PC-3 (cell line): ENCODE measurements at regions not wholly inside any gene's neighbourhood (a gene's known extent, or its start where the extent isn't known, plus 50 kb on each side); places are given as distances from the start of the nearest gene placed in this dataset.

Source experiments
- ATAC-seq: fragments of 200-7000 bp; cut with Tn5 transposase; 2 replicates; pipeline ENCODE4 v1.9.1; 2020; ENCODE audit warnings: mild to moderate bottlenecking, moderate library complexity
- BruUV-seq: library from RNA; stranded (reverse); fragments of 400-500 nt; replicated peaks from 2 replicates; lab custom pipeline; 2021; lab: Mats Ljungman, UMichigan
- CTCF ChIA-PET: fragments of 300-600 bp; sonication (Branson Sonifier 250); formaldehyde crosslinking; loops from one replicate; lab custom pipeline; 2022; ENCODE audit warnings: antibody characterized with exemption; lab: Charles Lee
- POLR2A ChIA-PET: fragments of 300-600 bp; sonication (Branson Sonifier 250); formaldehyde crosslinking; loops from one replicate; lab custom pipeline; 2022; ENCODE audit warnings: antibody characterized with exemption; ENCODE audit not compliant: unreplicated experiment; lab: Charles Lee
- DNase-seq: peaks from one replicate; pipeline ENCODE4 v3.0.0-alpha.2; 2015
- H2AFZ ChIP-seq: fragments of 300-600 bp; sonication (generic); 2 replicates; pipeline ENCODE4 v1.6.0; 2016; ENCODE audit warnings: antibody characterized with exemption, low read length
- H3F3A ChIP-seq: fragments of 300-600 bp; sonication (generic); one replicate; pipeline ENCODE4 v1.6.0; 2017; ENCODE audit warnings: antibody characterized with exemption, low read length, control low read depth, mild to moderate bottlenecking; ENCODE audit not compliant: unreplicated experiment
- H3K27ac ChIP-seq: fragments of 300-600 bp; sonication (generic); 2 replicates; pipeline ENCODE4 v1.5.1; 2016; ENCODE audit warnings: mild to moderate bottlenecking, low read length
- H3K27me3 ChIP-seq: fragments of 300-600 bp; sonication (generic); 2 replicates; pipeline ENCODE4 v1.6.1; 2016; ENCODE audit warnings: low read length, mixed read lengths
- H3K36me3 ChIP-seq: fragments of 300-600 bp; sonication (generic); 2 replicates; pipeline ENCODE4 v1.6.1; 2016; ENCODE audit warnings: low read depth, mixed run types, low read length, mixed read lengths
- H3K4me1 ChIP-seq: fragments of 300-600 bp; sonication (generic); 2 replicates; pipeline ENCODE4 v1.5.1; 2016; ENCODE audit warnings: low read length; ENCODE audit not compliant: insufficient read depth
- H3K4me2 ChIP-seq: fragments of 300-600 bp; sonication (generic); 2 replicates; pipeline ENCODE4 v1.6.0; 2016; ENCODE audit warnings: low read length
- H3K4me3 ChIP-seq: fragments of 300-600 bp; sonication (generic); 2 replicates; pipeline ENCODE4 v1.5.1; 2016; ENCODE audit warnings: mild to moderate bottlenecking, low read length, mixed read lengths
- H3K79me2 ChIP-seq: fragments of 300-600 bp; sonication (generic); 2 replicates; pipeline ENCODE4 v1.6.1; 2017; ENCODE audit warnings: low read length, mixed read lengths
- H3K9ac ChIP-seq: fragments of 300-600 bp; sonication (generic); 2 replicates; pipeline ENCODE4 v1.6.0; 2016; ENCODE audit warnings: mild to moderate bottlenecking, low read length
- H3K9me2 ChIP-seq: fragments of 300-600 bp; sonication (generic); replicated peaks from 2 replicates; pipeline ENCODE4 v1.6.1; 2016; ENCODE audit warnings: mixed run types, low read length, mixed read lengths
- H3K9me3 ChIP-seq: fragments of 300-600 bp; sonication (generic); 2 replicates; pipeline ENCODE4 v1.6.1; 2016; ENCODE audit warnings: low read length, mixed read lengths
- H4K20me1 ChIP-seq: fragments of 300-600 bp; sonication (generic); 2 replicates; pipeline ENCODE4 v1.6.1; 2016; ENCODE audit warnings: low read length, mixed read lengths
- EZH2 ChIP-seq: fragments of 300-600 bp; sonication (generic); IDR thresholded peaks from one replicate; pipeline ENCODE4 v1.6.1; 2017; ENCODE audit warnings: antibody characterized with exemption, mild to moderate bottlenecking, low read length; ENCODE audit not compliant: unreplicated experiment
- EZH2phosphoT487 ChIP-seq: fragments of 300-600 bp; sonication (generic); IDR thresholded peaks from 2 replicates; pipeline ENCODE4 v1.6.1; 2018; ENCODE audit warnings: mild to moderate bottlenecking, antibody characterized with exemption, low read length, borderline replicate concordance
- intact Hi-C: fragments of 100-400 bp; cut with micrococcal nuclease; formaldehyde crosslinking; loops from 2 replicates; pipeline ENCODE4 v1.9.0; 2023
- TF ChIP-seq, protein P1 (sequence below): fragments of 300-600 bp; sonication (generic); conservative IDR thresholded peaks from 2 replicates; pipeline ENCODE4 v1.5.1; 2017; ENCODE audit warnings: antibody characterized with exemption, low read depth, mild to moderate bottlenecking, low read length

- no peaks in the 10 kb centered on the region for H3F3A ChIP-seq
- no peak overlapping the region for H3K4me2 ChIP-seq
- H3K27ac ChIP-seq: no peak overlapping the region
- no peaks in the 10 kb centered on the region for H3K36me3 ChIP-seq
- H3K4me3 ChIP-seq: no peak overlapping the region
- no peak overlapping the region for H2AFZ ChIP-seq
- no peaks in the 10 kb centered on the region for H4K20me1 ChIP-seq
- no peak for ATAC-seq
- no peaks in the 10 kb centered on the region for H3K4me1 ChIP-seq
- CTCF ChIA-PET: no interaction called here
- DNase-seq: no peak
- POLR2A ChIA-PET: no interaction called here
- H3K79me2 ChIP-seq: no peaks in the 10 kb centered on the region
- H3K9ac ChIP-seq: no peak overlapping the region
- no peaks in the 10 kb centered on the region for H3K9me2 ChIP-seq
- BruUV-seq: no TSS peak
- TF ChIP-seq EZH2: no peak
- TF ChIP-seq EZH2phosphoT487: no peak
- TF ChIP-seq, protein P1, sequence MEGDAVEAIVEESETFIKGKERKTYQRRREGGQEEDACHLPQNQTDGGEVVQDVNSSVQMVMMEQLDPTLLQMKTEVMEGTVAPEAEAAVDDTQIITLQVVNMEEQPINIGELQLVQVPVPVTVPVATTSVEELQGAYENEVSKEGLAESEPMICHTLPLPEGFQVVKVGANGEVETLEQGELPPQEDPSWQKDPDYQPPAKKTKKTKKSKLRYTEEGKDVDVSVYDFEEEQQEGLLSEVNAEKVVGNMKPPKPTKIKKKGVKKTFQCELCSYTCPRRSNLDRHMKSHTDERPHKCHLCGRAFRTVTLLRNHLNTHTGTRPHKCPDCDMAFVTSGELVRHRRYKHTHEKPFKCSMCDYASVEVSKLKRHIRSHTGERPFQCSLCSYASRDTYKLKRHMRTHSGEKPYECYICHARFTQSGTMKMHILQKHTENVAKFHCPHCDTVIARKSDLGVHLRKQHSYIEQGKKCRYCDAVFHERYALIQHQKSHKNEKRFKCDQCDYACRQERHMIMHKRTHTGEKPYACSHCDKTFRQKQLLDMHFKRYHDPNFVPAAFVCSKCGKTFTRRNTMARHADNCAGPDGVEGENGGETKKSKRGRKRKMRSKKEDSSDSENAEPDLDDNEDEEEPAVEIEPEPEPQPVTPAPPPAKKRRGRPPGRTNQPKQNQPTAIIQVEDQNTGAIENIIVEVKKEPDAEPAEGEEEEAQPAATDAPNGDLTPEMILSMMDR: no peak
- no peaks in the 10 kb centered on the region for H3K9me3 ChIP-seq
- intact Hi-C loops: no loop called here
- H3K27me3 ChIP-seq: no peaks in the 10 kb centered on the region; the same call in 1 of the 2 replicates
Observed at GRCh38 chr1:30475201-30475600, 248.2 kb downstream of the MATN1 start.

- BruUV-seq: no TSS peak
Observed at GRCh38 chr1:30474818-30475200, 248.6 kb downstream of the MATN1 start.

More at GRCh38 chr1:30474818-30475200, 248.6 kb downstream of the MATN1 start:
- H3K36me3 ChIP-seq: no peaks in the 10 kb centered on the region
- H2AFZ ChIP-seq: no peak overlapping the region
- H3K9me3 ChIP-seq: no peaks in the 10 kb centered on the region
- no peak overlapping the region for H3K4me3 ChIP-seq
- DNase-seq: no peak
- no peak for ATAC-seq
- H4K20me1 ChIP-seq: no peaks in the 10 kb centered on the region
- H3K4me2 ChIP-seq: no peak overlapping the region
- TF ChIP-seq EZH2phosphoT487: no peak
- TF ChIP-seq, protein P1: no peak
- no peak for TF ChIP-seq EZH2
- no peaks in the 10 kb centered on the region for H3K4me1 ChIP-seq
- H3K27ac ChIP-seq: no peak overlapping the region
- no peaks in the 10 kb centered on the region; the same call in 1 of the 2 replicates for H3K27me3 ChIP-seq
- ChIA-PET POLR2A (no interaction called here), CTCF (no interaction called here)
- intact Hi-C loops: no loop called here
- no peak overlapping the region for H3K9ac ChIP-seq
- H3F3A ChIP-seq: no peaks in the 10 kb centered on the region
- H3K79me2 ChIP-seq: no peaks in the 10 kb centered on the region
- no peaks in the 10 kb centered on the region for H3K9me2 ChIP-seq
